ENCODE measurements at regions not wholly inside any gene's neighbourhood (a gene's known extent, or its start where the extent isn't known, plus 50 kb on each side); places are given as distances from the start of the nearest gene placed in this dataset.

- Mint-ChIP-seq H3K27me3 (ENCODE audit: unreplicated experiment) (no peaks in the 10 kb centered on the region), H3K4me1 (ENCODE audit: low read depth, unreplicated experiment) (no peaks in the 10 kb centered on the region), H3K36me3 (ENCODE audit: unreplicated experiment) (no peaks in the 10 kb centered on the region), H3K9me3 (ENCODE audit: unreplicated experiment) (no peaks in the 10 kb centered on the region), H3K27ac (ENCODE audit: unreplicated experiment) (no peak overlapping the region), H3K4me3 (ENCODE audit: unreplicated experiment) (no peak overlapping the region)
- TF ChIP-seq CTCF (IDR thresholded peaks at IDR 0.05; ENCODE audit: partially characterized antibody, unreplicated experiment): no peak
- DNase-seq: no peak
Measured at GRCh38 chr4:66805582-66805981, 739.7 kb downstream of the CENPC start.

GRCh38 chr4:66804979-66805378 is 740.3 kb downstream of the CENPC start:
- H3K27me3 Mint-ChIP-seq (ENCODE audit: unreplicated experiment): no peaks in the 10 kb centered on the region
- no peaks in the 10 kb centered on the region for H3K9me3 Mint-ChIP-seq (ENCODE audit: unreplicated experiment)
- TF ChIP-seq CTCF (IDR thresholded peaks at IDR 0.05; ENCODE audit: partially characterized antibody, unreplicated experiment): no peak
- H3K36me3 Mint-ChIP-seq (ENCODE audit: unreplicated experiment): no peaks in the 10 kb centered on the region
- no peaks in the 10 kb centered on the region for H3K4me1 Mint-ChIP-seq (ENCODE audit: low read depth, unreplicated experiment)
- H3K4me3 Mint-ChIP-seq (ENCODE audit: unreplicated experiment): no peak overlapping the region
- H3K27ac Mint-ChIP-seq (ENCODE audit: unreplicated experiment): no peak overlapping the region
- no peak for DNase-seq

- Mint-ChIP-seq H3K4me1 (ENCODE audit: low read depth, unreplicated experiment) (peaks cover 8% of the 10 kb centered on the region), H3K27ac (ENCODE audit: unreplicated experiment) (peak overlapping the region; percentile 11), H3K27me3 (ENCODE audit: unreplicated experiment) (no peaks in the 10 kb centered on the region), H3K9me3 (ENCODE audit: unreplicated experiment) (no peaks in the 10 kb centered on the region), H3K36me3 (ENCODE audit: unreplicated experiment) (no peaks in the 10 kb centered on the region), H3K4me3 (ENCODE audit: unreplicated experiment) (no peak overlapping the region)
- no peak for DNase-seq
- TF ChIP-seq CTCF (IDR thresholded peaks at IDR 0.05; ENCODE audit: partially characterized antibody, unreplicated experiment): no peak
Measured at GRCh38 chr4:66797608-66798007, 747.7 kb downstream of the CENPC start.

GRCh38 chr4:66795724-66796123 is 749.6 kb downstream of the CENPC start:
- H3K27ac Mint-ChIP-seq (ENCODE audit: unreplicated experiment): no peak overlapping the region
- no peak for TF ChIP-seq CTCF (IDR thresholded peaks at IDR 0.05; ENCODE audit: partially characterized antibody, unreplicated experiment)
- DNase-seq: no peak

GRCh38 chr4:66794390-66795034 is 750.8 kb downstream of the CENPC start:
- Mint-ChIP-seq H3K4me1 (ENCODE audit: low read depth, unreplicated experiment) (peaks cover 10% of the 10 kb centered on the region), H3K9me3 (ENCODE audit: unreplicated experiment) (peaks cover 3% of the 10 kb centered on the region), H3K36me3 (ENCODE audit: unreplicated experiment) (no peaks in the 10 kb centered on the region), H3K27me3 (ENCODE audit: unreplicated experiment) (no peaks in the 10 kb centered on the region), H3K4me3 (ENCODE audit: unreplicated experiment) (no peak overlapping the region), H3K27ac (ENCODE audit: unreplicated experiment) (no peak overlapping the region)
- DNase-seq: no peak
- no peak for TF ChIP-seq CTCF (IDR thresholded peaks at IDR 0.05; ENCODE audit: partially characterized antibody, unreplicated experiment)

More at GRCh38 chr4:66795724-66796123, 749.6 kb downstream of the CENPC start:
- Mint-ChIP-seq H3K4me3 (ENCODE audit: unreplicated experiment) (no peak overlapping the region), H3K36me3 (ENCODE audit: unreplicated experiment) (no peaks in the 10 kb centered on the region), H3K9me3 (ENCODE audit: unreplicated experiment) (peaks cover 3% of the 10 kb centered on the region), H3K27me3 (ENCODE audit: unreplicated experiment) (no peaks in the 10 kb centered on the region), H3K4me1 (ENCODE audit: low read depth, unreplicated experiment) (peaks cover 8% of the 10 kb centered on the region)
